Effector memory CD8-positive, alpha-beta T cell (primary cell): ENCODE measurements at regions not wholly inside any gene's neighbourhood (a gene's known extent, or its start where the extent isn't known, plus 50 kb on each side); places are given as distances from the start of the nearest gene placed in this dataset.
"Not testable (repeated sequence)": the region's sequence is repeated elsewhere in the genome, so short reads cannot be mapped to it uniquely, and the experiment has no call there.

Experiments
- ATAC-seq: fragments of 150-1000 bp; cut with Tn5 transposase; replicated peaks from 2 replicates; pipeline ENCODE4 v1.10.0; 2021; ENCODE audit warnings: mild to moderate bottlenecking, moderate library complexity
- DNase-seq, 3 experiments: peaks; one replicate each; pipeline ENCODE4 v3.0.0; 2021
- H3K27ac Mint-ChIP-seq, 2 donors: one replicate each; pipeline ENCODE4 v1.8.0; 2022; ENCODE audit warnings: mild to moderate bottlenecking in 2 of 2, mixed read lengths in 2 of 2, moderate library complexity in 2 of 2
- H3K27me3 Mint-ChIP-seq, 2 donors: one replicate each; pipeline ENCODE4 v1.8.0; 2022; ENCODE audit warnings: mixed read lengths in 2 of 2
- H3K36me3 Mint-ChIP-seq: one replicate; pipeline ENCODE4 v1.8.0; 2022; ENCODE audit warnings: mild to moderate bottlenecking, moderate library complexity, mixed read lengths; ENCODE audit not compliant: insufficient read depth
- H3K4me1 Mint-ChIP-seq, 2 donors: one replicate each; pipeline ENCODE4 v1.8.0; 2022; ENCODE audit warnings: low read depth in 2 of 2, mixed read lengths in 2 of 2
- H3K4me3 Mint-ChIP-seq, 2 donors: one replicate each; pipeline ENCODE4 v1.8.0; 2022; ENCODE audit warnings: mild to moderate bottlenecking in 2 of 2, mixed read lengths in 2 of 2, moderate library complexity in 2 of 2
- H3K9me3 Mint-ChIP-seq, 2 donors: one replicate each; pipeline ENCODE4 v1.8.0; 2022; ENCODE audit warnings: mixed read lengths in 2 of 2

GRCh38 chr4:32931475-32931874 is 2211.3 kb downstream of the PCDH7 start:
- H3K4me1 Mint-ChIP-seq = no peaks in the 10 kb centered on the region
- DNase-seq (no peak), ATAC-seq (no peak)
- H3K4me3 Mint-ChIP-seq = no peak overlapping the region
- H3K27ac Mint-ChIP-seq = no peak overlapping the region
- H3K27me3 Mint-ChIP-seq = no peaks in the 10 kb centered on the region
- H3K36me3 Mint-ChIP-seq = no peaks in the 10 kb centered on the region
- H3K9me3 Mint-ChIP-seq = peaks cover 4 to 8% of the 10 kb centered on the region in 2 donors

GRCh38 chr4:32932156-32932555 is 2212.0 kb downstream of the PCDH7 start:
- Mint-ChIP-seq H3K4me3 (no peak overlapping the region), H3K36me3 (no peaks in the 10 kb centered on the region), H3K27ac (no peak overlapping the region), H3K9me3 (peaks cover 4 to 9% of the 10 kb centered on the region in 2 donors), H3K27me3 (no peaks in the 10 kb centered on the region), H3K4me1 (no peaks in the 10 kb centered on the region)
- ATAC-seq (no peak), DNase-seq (no peak)

DNA sequence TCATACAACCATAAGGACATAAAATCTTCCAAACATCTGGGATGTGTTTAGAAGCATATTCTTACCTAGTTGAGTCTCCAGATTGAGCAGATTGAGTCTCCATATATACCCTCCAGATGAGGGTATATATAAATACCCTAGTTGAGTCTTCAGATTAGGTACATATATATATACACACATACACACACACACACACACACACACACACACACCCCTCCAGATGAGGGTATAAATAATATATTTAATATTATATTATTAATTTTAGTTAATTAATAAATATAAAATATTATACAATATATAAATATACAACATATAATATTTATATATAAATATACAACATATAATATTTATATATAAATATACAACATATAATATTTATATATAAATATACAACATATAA is 2219.1 kb downstream of the PCDH7 start:
- H3K27me3 Mint-ChIP-seq, DNase-seq, H3K36me3 Mint-ChIP-seq, H3K4me1 Mint-ChIP-seq, H3K4me3 Mint-ChIP-seq, ATAC-seq, H3K27ac Mint-ChIP-seq: not testable (repeated sequence)
- H3K9me3 Mint-ChIP-seq = peaks cover 8 to 16% of the 10 kb centered on the region in 2 donors

DNA sequence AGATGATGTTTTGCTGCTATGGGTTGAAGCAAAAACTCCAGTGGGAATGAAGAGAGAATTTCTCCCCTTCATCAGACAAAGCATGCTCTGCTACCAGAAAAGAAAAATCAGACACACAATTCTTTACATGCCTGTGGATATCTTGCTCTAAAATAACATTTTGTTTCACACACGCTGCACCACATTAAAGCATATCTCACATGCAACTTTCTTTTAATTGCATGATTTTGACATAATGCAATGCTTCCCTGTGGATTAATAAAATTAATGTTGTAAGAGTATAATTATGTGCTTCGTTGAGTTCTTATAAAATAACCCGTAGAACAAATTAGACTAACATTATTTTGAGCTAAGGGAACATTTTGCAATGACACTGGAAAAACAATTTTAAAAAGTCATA is 2230.7 kb downstream of the PCDH7 start:
- Mint-ChIP-seq H3K4me1 (no peaks in the 10 kb centered on the region), H3K36me3 (no peaks in the 10 kb centered on the region), H3K27ac (no peak overlapping the region), H3K9me3 (peaks cover 13 to 33% of the 10 kb centered on the region in 2 donors), H3K4me3 (no peak overlapping the region), H3K27me3 (no peaks in the 10 kb centered on the region)
- ATAC-seq = no peak
- DNase-seq = no peak

DNA sequence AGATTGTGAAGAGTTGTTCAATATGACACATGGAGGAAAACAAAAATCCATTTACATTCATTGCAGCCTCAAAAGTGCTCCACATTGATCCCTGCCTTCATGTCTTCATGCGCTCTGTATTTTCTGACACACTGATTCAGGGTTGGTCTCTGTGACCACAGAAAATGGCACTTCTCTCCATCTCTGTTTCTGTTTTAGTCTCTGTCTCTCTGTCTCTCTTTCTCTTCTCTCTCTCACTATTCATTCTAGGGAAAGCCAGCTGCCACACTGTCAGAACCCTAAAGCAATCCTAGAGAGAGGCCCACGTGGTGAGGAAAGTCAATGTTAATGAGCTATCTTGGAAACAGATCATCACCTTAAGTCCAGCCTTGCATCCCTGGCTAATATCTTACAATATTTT is 2238.4 kb downstream of the PCDH7 start:
- H3K27me3 Mint-ChIP-seq = no peaks in the 10 kb centered on the region
- no peak overlapping the region for H3K27ac Mint-ChIP-seq
- H3K4me1 Mint-ChIP-seq = no peaks in the 10 kb centered on the region
- no peaks in the 10 kb centered on the region for H3K36me3 Mint-ChIP-seq
- H3K9me3 Mint-ChIP-seq = peaks cover 6 to 9% of the 10 kb centered on the region in 2 donors
- no peak overlapping the region for H3K4me3 Mint-ChIP-seq
- ATAC-seq (no peak), DNase-seq (no peak)

- ATAC-seq (no peak), DNase-seq (no peak)
- H3K36me3 Mint-ChIP-seq = no peaks in the 10 kb centered on the region
- no peaks in the 10 kb centered on the region for H3K4me1 Mint-ChIP-seq
- H3K9me3 Mint-ChIP-seq = peaks cover under 1 to 9% of the 10 kb centered on the region in 2 donors
- no peak overlapping the region for H3K27ac Mint-ChIP-seq
- no peak overlapping the region for H3K4me3 Mint-ChIP-seq
- no peaks in the 10 kb centered on the region for H3K27me3 Mint-ChIP-seq
Measured at GRCh38 chr4:32962100-32962499, 2241.9 kb downstream of the PCDH7 start.

DNA sequence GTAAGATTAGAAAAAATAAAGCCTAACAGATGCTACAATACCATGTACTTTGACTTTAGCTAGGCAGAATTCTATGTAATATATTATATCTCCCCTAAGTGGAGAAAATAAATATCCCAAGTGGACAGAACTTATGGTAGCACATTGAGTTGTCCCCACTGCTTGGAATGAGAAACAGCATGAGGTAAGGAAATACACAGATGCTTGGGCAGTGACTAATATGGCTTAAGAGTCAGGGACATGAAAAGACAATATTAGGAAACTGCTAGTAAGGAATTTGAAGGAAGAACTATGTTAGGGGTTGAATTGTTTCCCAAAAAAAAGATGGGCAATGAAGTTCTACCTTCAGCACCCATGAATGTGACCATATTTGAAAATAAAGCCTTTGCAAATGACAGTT is 2265.1 kb downstream of the PCDH7 start:
- Mint-ChIP-seq H3K4me1 (no peaks in the 10 kb centered on the region), H3K27ac (no peak overlapping the region), H3K4me3 (no peak overlapping the region), H3K36me3 (no peaks in the 10 kb centered on the region), H3K27me3 (no peaks in the 10 kb centered on the region), H3K9me3 (peaks cover 7 to 8% of the 10 kb centered on the region in 2 donors)
- DNase-seq (no peak), ATAC-seq (no peak)

- H3K27ac Mint-ChIP-seq = no peak overlapping the region
Measured at GRCh38 chr4:32986236-32986635, 2266.1 kb downstream of the PCDH7 start.

GRCh38 chr4:32987111-32987510 is 2266.9 kb downstream of the PCDH7 start:
- ATAC-seq (no peak), DNase-seq (no peak)
- Mint-ChIP-seq H3K27ac (no peak overlapping the region), H3K36me3 (no peaks in the 10 kb centered on the region), H3K9me3 (peaks cover 5 to 8% of the 10 kb centered on the region in 2 donors), H3K27me3 (no peaks in the 10 kb centered on the region), H3K4me3 (no peak overlapping the region), H3K4me1 (no peaks in the 10 kb centered on the region)

More at GRCh38 chr4:32986236-32986635, 2266.1 kb downstream of the PCDH7 start:
- no peak overlapping the region for H3K4me3 Mint-ChIP-seq
- H3K27me3 Mint-ChIP-seq = no peaks in the 10 kb centered on the region
- no peaks in the 10 kb centered on the region for H3K4me1 Mint-ChIP-seq
- no peaks in the 10 kb centered on the region for H3K36me3 Mint-ChIP-seq
- ATAC-seq = no peak
- peaks cover 7 to 8% of the 10 kb centered on the region in 2 donors for H3K9me3 Mint-ChIP-seq
- DNase-seq = no peak

- Mint-ChIP-seq H3K9me3 (peaks cover 3 to 8% of the 10 kb centered on the region in 2 donors), H3K27me3 (no peaks in the 10 kb centered on the region), H3K36me3 (no peaks in the 10 kb centered on the region), H3K27ac (no peak overlapping the region), H3K4me1 (no peaks in the 10 kb centered on the region), H3K4me3 (no peak overlapping the region)
- ATAC-seq (no peak), DNase-seq (no peak)
Measured at GRCh38 chr4:32988165-32988811, 2268.1 kb downstream of the PCDH7 start.

DNA sequence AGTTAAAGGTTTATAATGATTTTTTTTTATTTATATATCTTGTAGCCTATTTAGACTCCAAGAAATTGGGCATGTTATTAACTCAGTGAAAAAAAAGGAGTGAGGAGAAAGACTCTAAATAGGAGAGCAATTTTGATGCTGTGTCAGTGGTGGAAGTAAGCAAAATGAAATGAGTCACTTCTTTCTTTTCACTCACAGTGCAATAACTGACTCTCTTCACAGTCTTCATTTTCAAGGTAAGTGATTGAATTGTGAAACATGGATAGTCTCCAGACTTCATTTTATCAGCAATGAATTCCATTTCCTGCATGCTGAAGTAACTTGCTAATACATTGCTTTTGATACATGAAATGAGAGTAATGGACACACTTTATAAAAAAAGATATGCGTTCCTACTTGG is 2271.5 kb downstream of the PCDH7 start:
- Mint-ChIP-seq H3K9me3 (peaks cover 3 to 4% of the 10 kb centered on the region in 2 donors), H3K4me3 (no peak overlapping the region), H3K27ac (no peak overlapping the region), H3K36me3 (no peaks in the 10 kb centered on the region), H3K27me3 (no peaks in the 10 kb centered on the region), H3K4me1 (no peaks in the 10 kb centered on the region)
- ATAC-seq (no peak), DNase-seq (no peak)

- ATAC-seq (no peak), DNase-seq (no peak)
- Mint-ChIP-seq H3K4me1 (no peaks in the 10 kb centered on the region), H3K4me3 (no peak overlapping the region), H3K36me3 (no peaks in the 10 kb centered on the region), H3K27ac (no peak overlapping the region), H3K27me3 (no peaks in the 10 kb centered on the region), H3K9me3 (peaks cover 13 to 21% of the 10 kb centered on the region in 2 donors)
Measured at GRCh38 chr4:32994981-32995881, 2275.1 kb downstream of the PCDH7 start.

DNA sequence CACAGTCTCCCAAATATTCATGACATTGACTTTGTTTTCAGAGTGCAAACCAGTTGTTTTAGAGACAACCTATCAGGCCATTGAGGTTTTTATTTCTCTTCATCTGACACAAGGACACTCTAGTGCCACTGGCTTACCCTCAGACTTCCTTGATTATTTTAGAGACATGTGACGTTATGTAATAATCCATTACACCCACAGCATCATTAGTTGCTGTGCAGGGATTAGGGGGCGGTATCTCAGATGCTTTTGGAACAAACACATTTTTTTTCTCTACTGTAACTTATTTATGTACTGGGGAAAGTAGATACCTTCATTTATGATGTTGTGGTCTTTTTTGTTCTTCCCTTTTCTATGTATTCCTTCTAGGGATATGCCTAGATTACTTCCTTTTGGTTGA is 2293.1 kb downstream of the PCDH7 start:
- no peak overlapping the region for H3K4me3 Mint-ChIP-seq
- no peaks in the 10 kb centered on the region for H3K36me3 Mint-ChIP-seq
- no peaks in the 10 kb centered on the region for H3K27me3 Mint-ChIP-seq
- DNase-seq (no peak), ATAC-seq (no peak)
- peaks cover 5 to 14% of the 10 kb centered on the region in 2 donors for H3K9me3 Mint-ChIP-seq
- H3K27ac Mint-ChIP-seq = no peak overlapping the region
- H3K4me1 Mint-ChIP-seq = no peaks in the 10 kb centered on the region

- Mint-ChIP-seq H3K27ac (no peak overlapping the region), H3K27me3 (no peaks in the 10 kb centered on the region), H3K9me3 (peaks cover 0 to 5% of the 10 kb centered on the region in 2 donors), H3K36me3 (no peaks in the 10 kb centered on the region), H3K4me3 (no peak overlapping the region), H3K4me1 (no peaks in the 10 kb centered on the region)
- DNase-seq (no peak), ATAC-seq (no peak)
Measured at GRCh38 chr4:33025236-33025635, 2305.1 kb downstream of the PCDH7 start.
